HG02973 (cell line): ENCODE measurements at regions not wholly inside any gene's neighbourhood (a gene's known extent, or its start where the extent isn't known, plus 50 kb on each side); places are given as distances from the start of the nearest gene placed in this dataset.

Source experiments
- ATAC-seq: cut with Tn5 transposase; IDR thresholded peaks from one replicate; pipeline ENCODE4 v1.9.1; 2021; ENCODE audit warnings: moderate library complexity; ENCODE audit not compliant: unreplicated experiment

GRCh38 chr7:10085231-10085630 is 888.4 kb upstream of the PHF14 start:
- no peak for ATAC-seq

- ATAC-seq: no peak
Observed at GRCh38 chr7:10100572-10100971, 873.1 kb upstream of the PHF14 start.

GRCh38 chr7:10101351-10101750 is 872.3 kb upstream of the PHF14 start:
- no peak for ATAC-seq

GRCh38 chr7:10104292-10104691 is 869.4 kb upstream of the PHF14 start:
- ATAC-seq: no peak

GRCh38 chr7:10106609-10107008 is 867.1 kb upstream of the PHF14 start:
- no peak for ATAC-seq

GRCh38 chr7:10116511-10116910 is 857.2 kb upstream of the PHF14 start:
- ATAC-seq: no peak

- no peak for ATAC-seq
Observed at GRCh38 chr7:10117815-10118214, 855.9 kb upstream of the PHF14 start.

GRCh38 chr7:10120936-10121335 is 852.7 kb upstream of the PHF14 start:
- ATAC-seq: no peak

- no peak for ATAC-seq
Observed at GRCh38 chr7:10121631-10122030, 852.0 kb upstream of the PHF14 start.

- ATAC-seq: no peak
Observed at GRCh38 chr7:10122551-10123100, 851.0 kb upstream of the PHF14 start.

- ATAC-seq: no peak
Observed at GRCh38 chr7:10128748-10129147, 844.9 kb upstream of the PHF14 start.

- no peak for ATAC-seq
Observed at GRCh38 chr7:10138087-10138854, 835.4 kb upstream of the PHF14 start.

GRCh38 chr7:10146271-10146670 is 827.4 kb upstream of the PHF14 start:
- no peak for ATAC-seq

- ATAC-seq: no peak
Observed at GRCh38 chr7:10156972-10157371, 816.7 kb upstream of the PHF14 start.

GRCh38 chr7:10181996-10182395 is 791.7 kb upstream of the PHF14 start:
- ATAC-seq: no peak

GRCh38 chr7:10192074-10192473 is 781.6 kb upstream of the PHF14 start:
- ATAC-seq: no peak

GRCh38 chr7:10205696-10206095 is 768.0 kb upstream of the PHF14 start:
- ATAC-seq: no peak

- no peak for ATAC-seq
Observed at GRCh38 chr7:10210000-10210399, 763.7 kb upstream of the PHF14 start.

GRCh38 chr7:10211016-10211415 is 762.7 kb upstream of the PHF14 start:
- no peak for ATAC-seq

- no peak for ATAC-seq
Observed at GRCh38 chr7:10211861-10212260, 761.8 kb upstream of the PHF14 start.

- ATAC-seq: no peak
Observed at GRCh38 chr7:10212649-10213048, 761.0 kb upstream of the PHF14 start.

- ATAC-seq: no peak
Observed at GRCh38 chr7:10216462-10216861, 757.2 kb upstream of the PHF14 start.

GRCh38 chr7:10221084-10221483 is 752.6 kb upstream of the PHF14 start:
- ATAC-seq: no peak
